ENCODE measurements at regions not wholly inside any gene's neighbourhood (a gene's known extent, or its start where the extent isn't known, plus 50 kb on each side); places are given as distances from the start of the nearest gene placed in this dataset.

GRCh38 chr1:56175211-56175610 is 404.2 kb downstream of the PLPP3 start:
- CTCF ChIA-PET = no interaction called here
- Mint-ChIP-seq H3K9me3 (no peaks in the 10 kb centered on the region), H3K27ac (no peak overlapping the region), H3K4me1 (no peaks in the 10 kb centered on the region), H3K4me3 (no peak overlapping the region), H3K36me3 (ENCODE audit: low read depth) (no peaks in the 10 kb centered on the region), H3K27me3 (peaks cover 6% of the 10 kb centered on the region)
- no peak for DNase-seq
- POLR2A ChIA-PET = no interaction called here

- DNase-seq = no peak
- Mint-ChIP-seq H3K9me3 (no peaks in the 10 kb centered on the region), H3K27ac (no peak overlapping the region), H3K4me3 (no peak overlapping the region), H3K36me3 (ENCODE audit: low read depth) (no peaks in the 10 kb centered on the region), H3K4me1 (no peaks in the 10 kb centered on the region), H3K27me3 (peaks cover 6% of the 10 kb centered on the region)
- POLR2A ChIA-PET = no interaction called here
- CTCF ChIA-PET = no interaction called here
Measured at GRCh38 chr1:56174176-56174885, 405.0 kb downstream of the PLPP3 start.

DNA sequence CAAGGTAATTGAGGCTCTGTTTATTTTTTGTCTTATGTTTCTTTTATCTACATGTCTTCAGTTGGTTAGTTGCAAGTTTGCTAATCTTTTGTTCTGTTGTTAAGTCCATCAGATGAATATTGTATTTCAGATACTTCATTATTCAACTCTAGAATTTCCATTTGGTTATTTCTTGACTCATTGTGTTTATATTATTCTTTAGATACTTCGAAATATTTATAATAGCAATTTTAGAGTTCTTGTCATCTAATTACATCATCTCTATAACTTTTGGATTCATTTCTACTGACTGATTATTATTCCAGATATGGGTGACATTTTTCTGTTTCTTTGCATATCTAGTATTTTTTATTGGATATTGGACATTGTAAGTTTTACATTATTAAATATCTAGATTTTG is 405.6 kb downstream of the PLPP3 start:
- CTCF ChIA-PET = no interaction called here
- DNase-seq = no peak
- H3K9me3 Mint-ChIP-seq = no peaks in the 10 kb centered on the region
- no peak overlapping the region for H3K27ac Mint-ChIP-seq
- no peaks in the 10 kb centered on the region for H3K36me3 Mint-ChIP-seq (ENCODE audit: low read depth)
- H3K27me3 Mint-ChIP-seq = peaks cover 6% of the 10 kb centered on the region
- H3K4me1 Mint-ChIP-seq = no peaks in the 10 kb centered on the region
- H3K4me3 Mint-ChIP-seq = no peak overlapping the region
- POLR2A ChIA-PET = no interaction called here

DNA sequence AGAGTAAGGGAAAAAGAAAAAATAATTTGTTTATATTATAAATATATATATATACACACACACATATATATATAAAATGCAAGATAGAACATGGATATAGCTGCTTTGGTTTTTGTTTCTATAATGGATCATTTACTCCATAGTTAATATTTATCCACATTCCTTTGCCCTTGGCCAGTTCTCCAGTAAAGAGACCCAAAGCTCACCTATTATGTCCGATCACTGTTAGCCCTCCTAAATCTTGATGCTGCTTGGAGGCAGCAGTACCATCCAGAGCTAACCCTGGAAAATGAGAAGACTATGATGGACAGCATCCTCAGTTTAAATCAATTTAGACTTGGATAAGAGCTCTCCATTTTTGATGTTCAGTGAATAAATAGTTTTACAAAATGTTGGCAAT is 407.7 kb downstream of the PLPP3 start:
- ChIA-PET CTCF (interaction anchor here (0.6 kb wide), 1 partner anchor 20 kb away, joined by 5 read pairs; no protein-coding TSS in a partner anchor), POLR2A (no interaction called here)
- DNase-seq = no peak
- Mint-ChIP-seq H3K36me3 (ENCODE audit: low read depth) (no peaks in the 10 kb centered on the region), H3K27ac (no peak overlapping the region), H3K9me3 (no peaks in the 10 kb centered on the region), H3K4me3 (no peak overlapping the region), H3K27me3 (peaks cover 6% of the 10 kb centered on the region), H3K4me1 (no peaks in the 10 kb centered on the region)

GRCh38 chr1:56170784-56171320 is 408.5 kb downstream of the PLPP3 start:
- Mint-ChIP-seq H3K36me3 (ENCODE audit: low read depth) (no peaks in the 10 kb centered on the region), H3K27ac (no peak overlapping the region), H3K9me3 (no peaks in the 10 kb centered on the region), H3K27me3 (peaks cover 6% of the 10 kb centered on the region), H3K4me1 (no peaks in the 10 kb centered on the region), H3K4me3 (no peak overlapping the region)
- ChIA-PET POLR2A (no interaction called here), CTCF (no interaction called here)
- DNase-seq = no peak

- Mint-ChIP-seq H3K4me3 (no peak overlapping the region), H3K4me1 (no peaks in the 10 kb centered on the region), H3K36me3 (ENCODE audit: low read depth) (no peaks in the 10 kb centered on the region), H3K9me3 (no peaks in the 10 kb centered on the region), H3K27me3 (peaks cover 4% of the 10 kb centered on the region), H3K27ac (no peak overlapping the region)
- CTCF ChIA-PET = interaction anchor here (1.0 kb wide), 1 partner anchor 9 kb away, joined by 4 read pairs; no protein-coding TSS in a partner anchor
- POLR2A ChIA-PET = no interaction called here
- no peak for DNase-seq
Measured at GRCh38 chr1:56169856-56170255, 409.5 kb downstream of the PLPP3 start.

DNA sequence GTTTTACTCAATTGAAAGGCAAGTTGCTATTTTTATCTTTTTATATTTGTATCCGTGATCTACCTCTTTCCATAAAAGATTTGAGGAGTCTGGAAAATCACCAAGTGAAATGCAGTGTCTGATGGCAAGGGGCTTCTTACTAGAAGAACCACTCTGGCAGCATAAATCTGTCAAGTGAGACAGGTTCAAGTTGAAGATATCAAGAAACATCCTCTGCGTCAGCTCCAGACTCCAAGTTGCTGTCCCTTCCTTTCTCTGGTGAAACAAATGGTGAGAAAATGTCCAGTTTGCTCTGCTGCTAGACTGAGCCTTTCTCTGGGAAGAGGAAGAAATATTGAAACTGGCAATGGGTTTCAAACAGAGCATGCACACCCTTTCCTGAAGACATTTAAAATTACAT is 411.2 kb downstream of the PLPP3 start:
- CTCF ChIA-PET = no interaction called here
- Mint-ChIP-seq H3K9me3 (no peaks in the 10 kb centered on the region), H3K36me3 (ENCODE audit: low read depth) (no peaks in the 10 kb centered on the region), H3K4me1 (no peaks in the 10 kb centered on the region), H3K27me3 (peaks cover 6% of the 10 kb centered on the region), H3K4me3 (no peak overlapping the region), H3K27ac (no peak overlapping the region)
- DNase-seq = no peak
- POLR2A ChIA-PET = no interaction called here

GRCh38 chr1:56167596-56167995 is 411.8 kb downstream of the PLPP3 start:
- H3K4me3 Mint-ChIP-seq = no peak overlapping the region
- H3K4me1 Mint-ChIP-seq = no peaks in the 10 kb centered on the region
- no peak overlapping the region for H3K27ac Mint-ChIP-seq
- DNase-seq = no peak
- H3K9me3 Mint-ChIP-seq = no peaks in the 10 kb centered on the region
- POLR2A ChIA-PET = no interaction called here
- H3K27me3 Mint-ChIP-seq = peaks cover 6% of the 10 kb centered on the region
- CTCF ChIA-PET = no interaction called here
- no peaks in the 10 kb centered on the region for H3K36me3 Mint-ChIP-seq (ENCODE audit: low read depth)

GRCh38 chr1:56160773-56161315 is 418.5 kb downstream of the PLPP3 start:
- no peak for DNase-seq
- no peaks in the 10 kb centered on the region for H3K9me3 Mint-ChIP-seq
- no peak overlapping the region for H3K4me3 Mint-ChIP-seq
- H3K4me1 Mint-ChIP-seq = peaks cover 7% of the 10 kb centered on the region
- H3K27ac Mint-ChIP-seq = no peak overlapping the region
- H3K36me3 Mint-ChIP-seq (ENCODE audit: low read depth) = no peaks in the 10 kb centered on the region
- H3K27me3 Mint-ChIP-seq = peaks cover 4% of the 10 kb centered on the region
- POLR2A ChIA-PET = no interaction called here
- CTCF ChIA-PET = interaction anchor here (1.8 kb wide), 1 partner anchor 9 kb away, joined by 4 read pairs; no protein-coding TSS in a partner anchor

DNA sequence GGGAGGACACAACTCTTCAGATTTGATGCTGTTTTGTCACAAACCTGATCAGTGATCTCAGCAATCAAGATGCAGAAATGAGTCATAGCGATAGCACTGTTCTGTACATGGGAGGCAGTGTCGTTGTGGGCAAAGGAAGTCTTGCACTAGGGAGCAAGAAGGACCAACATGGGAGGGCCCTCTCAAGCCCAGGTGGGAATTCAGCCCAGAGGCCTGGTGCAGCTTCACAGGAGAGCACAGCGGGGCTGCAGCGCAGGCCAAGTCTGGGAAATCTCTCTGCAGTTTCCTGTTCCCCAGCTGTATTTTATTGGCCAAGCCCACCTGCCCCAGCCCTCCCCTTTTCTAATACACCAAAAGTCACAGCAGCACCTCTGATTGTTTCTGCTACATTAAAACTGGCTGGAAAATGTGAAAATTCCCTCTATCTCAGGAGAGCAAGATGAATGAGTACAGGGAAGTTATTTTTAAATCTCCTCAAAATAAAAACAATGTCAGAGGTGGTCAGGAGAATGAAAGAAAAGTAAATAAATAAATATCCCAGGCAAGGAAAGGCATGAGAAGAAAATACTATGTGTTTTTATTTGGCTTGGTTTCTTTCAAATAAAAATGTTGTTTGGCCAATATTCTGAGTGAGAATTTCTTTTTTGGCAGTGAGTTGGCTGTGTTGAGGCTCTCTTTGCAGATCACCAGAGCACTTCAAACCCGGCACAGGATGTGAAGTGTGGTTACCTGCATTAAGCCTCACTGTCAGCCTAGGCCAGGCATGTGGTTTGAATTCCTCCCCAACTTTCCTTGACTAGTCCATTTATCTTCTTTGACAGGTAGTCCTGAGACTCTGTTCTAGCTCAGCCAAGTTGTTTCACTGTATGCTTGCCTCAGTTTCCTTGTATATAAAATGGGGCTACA is 422.1 kb downstream of the PLPP3 start:
- POLR2A ChIA-PET = no interaction called here
- peaks cover 2% of the 10 kb centered on the region for H3K27me3 Mint-ChIP-seq
- no peaks in the 10 kb centered on the region for H3K9me3 Mint-ChIP-seq
- H3K36me3 Mint-ChIP-seq (ENCODE audit: low read depth) = no peaks in the 10 kb centered on the region
- peak; percentile 8 for DNase-seq
- no peak overlapping the region for H3K27ac Mint-ChIP-seq
- H3K4me1 Mint-ChIP-seq = peaks cover 7% of the 10 kb centered on the region
- no peak overlapping the region for H3K4me3 Mint-ChIP-seq
- CTCF ChIA-PET = no interaction called here

- Mint-ChIP-seq H3K4me3 (no peak overlapping the region), H3K9me3 (no peaks in the 10 kb centered on the region), H3K4me1 (peaks cover 7% of the 10 kb centered on the region), H3K27me3 (no peaks in the 10 kb centered on the region), H3K27ac (no peak overlapping the region), H3K36me3 (ENCODE audit: low read depth) (no peaks in the 10 kb centered on the region)
- ChIA-PET CTCF (no interaction called here), POLR2A (no interaction called here)
- no peak for DNase-seq
Measured at GRCh38 chr1:56153276-56153675, 426.1 kb downstream of the PLPP3 start.

DNA sequence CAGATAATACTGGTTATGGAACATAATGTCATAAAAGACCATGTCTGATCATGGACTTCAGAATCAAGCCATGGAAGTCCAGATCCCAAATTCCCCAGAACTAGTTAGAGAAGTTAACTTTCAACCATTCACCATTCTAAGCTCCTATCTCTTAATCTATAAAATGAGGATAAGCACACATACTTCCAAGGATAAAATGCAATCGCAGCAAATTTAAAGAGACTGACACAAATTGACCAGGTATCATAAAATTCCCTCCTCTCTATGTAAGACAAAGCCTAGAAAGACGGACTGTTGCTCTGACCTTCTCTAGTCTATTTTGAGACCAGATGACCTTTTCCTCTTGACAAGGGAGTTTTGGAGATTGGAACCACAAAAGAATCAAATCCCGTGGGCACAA is 426.7 kb downstream of the PLPP3 start:
- Mint-ChIP-seq H3K27ac (no peak overlapping the region), H3K4me1 (peaks cover 5% of the 10 kb centered on the region), H3K36me3 (ENCODE audit: low read depth) (no peaks in the 10 kb centered on the region), H3K9me3 (no peaks in the 10 kb centered on the region), H3K27me3 (no peaks in the 10 kb centered on the region), H3K4me3 (no peak overlapping the region)
- DNase-seq = no peak
- CTCF ChIA-PET = no interaction called here
- POLR2A ChIA-PET = no interaction called here

DNA sequence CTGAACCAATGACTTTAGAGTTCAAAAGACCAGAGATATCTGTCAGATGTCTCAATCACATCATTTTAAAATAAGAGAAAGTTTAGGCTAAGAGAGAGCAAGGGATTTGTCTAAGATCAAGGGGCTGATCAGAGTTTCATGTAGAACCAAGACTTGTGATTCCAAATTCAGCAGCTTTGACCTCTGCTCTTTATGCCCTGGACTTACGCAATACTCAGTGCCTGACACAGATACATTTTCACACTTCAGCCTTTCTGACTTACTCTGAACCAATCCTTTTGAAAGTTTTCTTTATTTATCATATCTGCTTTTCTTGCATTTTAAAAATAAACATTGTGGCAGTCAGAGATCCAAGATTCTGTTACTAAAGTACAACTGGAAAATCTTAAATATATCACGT is 428.0 kb downstream of the PLPP3 start:
- no peaks in the 10 kb centered on the region for H3K27me3 Mint-ChIP-seq
- H3K4me3 Mint-ChIP-seq = no peak overlapping the region
- no peaks in the 10 kb centered on the region for H3K36me3 Mint-ChIP-seq (ENCODE audit: low read depth)
- POLR2A ChIA-PET = no interaction called here
- no peak for DNase-seq
- no peaks in the 10 kb centered on the region for H3K4me1 Mint-ChIP-seq
- CTCF ChIA-PET = no interaction called here
- no peak overlapping the region for H3K27ac Mint-ChIP-seq
- no peaks in the 10 kb centered on the region for H3K9me3 Mint-ChIP-seq

Data from activated CD4-positive, alpha-beta T cell treated with anti-CD3 and anti-CD28 coated beads, Interleukin-2, amount 10 ng/mL, durations not matched to agents 7 days and 5 days (primary cell).